KOPT-K1 (cell line): ENCODE measurements at regions not wholly inside any gene's neighbourhood (a gene's known extent, or its start where the extent isn't known, plus 50 kb on each side); places are given as distances from the start of the nearest gene placed in this dataset.

Experiments used
- H3K27ac ChIP-seq: fragments of 200-600 bp; sonication (generic); 2 replicates; pipeline ENCODE4 v1.5.1; 2016; ENCODE audit warnings: antibody characterized with exemption, mild to moderate bottlenecking, low read depth, low read length; ENCODE audit not compliant: poor library complexity, severe bottlenecking
- H3K36me3 ChIP-seq: fragments of 200-600 bp; sonication (generic); 2 replicates; pipeline ENCODE4 v1.5.1; 2017; ENCODE audit warnings: antibody characterized with exemption, mild to moderate bottlenecking, low read length, moderate library complexity; ENCODE audit not compliant: insufficient read depth
- H3K9me3 ChIP-seq: fragments of 200-600 bp; sonication (generic); 2 replicates; pipeline ENCODE4 v1.5.1; 2017; ENCODE audit warnings: antibody characterized with exemption, low read length, mild to moderate bottlenecking; ENCODE audit not compliant: insufficient read depth, poor library complexity, severe bottlenecking

DNA sequence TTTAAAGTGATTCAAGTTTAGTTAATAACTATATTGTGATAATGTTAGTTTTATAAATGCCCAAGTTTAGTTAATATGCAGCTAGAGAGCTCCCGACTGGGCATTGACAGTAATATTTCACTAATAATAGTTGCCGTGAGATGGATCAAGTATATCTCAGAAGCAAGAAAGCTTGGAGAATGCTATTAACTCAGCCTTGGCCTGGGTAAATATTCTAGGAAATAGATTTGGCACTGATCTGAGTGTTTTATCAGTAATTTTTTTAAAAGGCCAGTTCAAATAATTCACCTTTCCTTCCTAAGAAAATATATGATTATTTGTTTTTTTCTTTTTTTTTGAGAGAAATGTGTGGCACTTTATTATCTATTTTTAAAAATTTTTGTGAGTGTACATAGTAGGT is 305.3 kb downstream of the CSNK1G3 start:
- Histone ChIP-seq H3K36me3 (no peaks in the 10 kb centered on the region), H3K9me3 (no peaks in the 10 kb centered on the region), H3K27ac (no peak overlapping the region)

DNA sequence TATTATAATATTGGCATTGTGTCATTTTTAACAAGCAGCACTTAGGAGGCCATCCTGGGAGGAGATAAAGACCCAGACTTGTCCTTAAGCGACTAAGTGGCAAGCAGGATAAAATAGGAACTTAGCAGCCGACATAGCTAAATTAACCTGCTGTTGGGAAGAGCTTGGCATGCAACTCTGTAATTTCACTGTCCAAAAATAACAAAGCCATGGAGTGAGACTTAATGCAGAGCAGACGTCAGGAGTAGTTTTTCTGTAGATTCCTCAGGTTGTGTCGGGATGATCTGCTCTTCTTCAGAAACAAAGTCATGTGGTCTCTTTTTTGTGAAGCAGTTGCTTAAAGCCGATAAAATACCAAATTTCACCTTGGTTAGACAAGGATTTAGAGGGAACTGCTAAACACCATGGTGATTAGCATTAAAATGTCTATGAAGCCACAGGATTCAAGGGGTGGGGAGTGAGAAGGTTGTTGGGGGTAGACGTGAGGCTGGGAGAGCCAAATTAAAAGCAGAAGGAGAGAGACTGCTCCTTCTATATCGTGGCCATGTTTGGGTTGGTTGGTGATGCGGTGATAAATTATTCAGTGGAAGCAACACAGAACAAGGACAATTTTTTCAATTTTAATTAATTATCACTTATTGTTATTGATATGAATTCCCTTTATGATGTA is 303.0 kb downstream of the CSNK1G3 start:
- Histone ChIP-seq H3K27ac (no peak overlapping the region), H3K9me3 (no peaks in the 10 kb centered on the region), H3K36me3 (no peaks in the 10 kb centered on the region)

DNA sequence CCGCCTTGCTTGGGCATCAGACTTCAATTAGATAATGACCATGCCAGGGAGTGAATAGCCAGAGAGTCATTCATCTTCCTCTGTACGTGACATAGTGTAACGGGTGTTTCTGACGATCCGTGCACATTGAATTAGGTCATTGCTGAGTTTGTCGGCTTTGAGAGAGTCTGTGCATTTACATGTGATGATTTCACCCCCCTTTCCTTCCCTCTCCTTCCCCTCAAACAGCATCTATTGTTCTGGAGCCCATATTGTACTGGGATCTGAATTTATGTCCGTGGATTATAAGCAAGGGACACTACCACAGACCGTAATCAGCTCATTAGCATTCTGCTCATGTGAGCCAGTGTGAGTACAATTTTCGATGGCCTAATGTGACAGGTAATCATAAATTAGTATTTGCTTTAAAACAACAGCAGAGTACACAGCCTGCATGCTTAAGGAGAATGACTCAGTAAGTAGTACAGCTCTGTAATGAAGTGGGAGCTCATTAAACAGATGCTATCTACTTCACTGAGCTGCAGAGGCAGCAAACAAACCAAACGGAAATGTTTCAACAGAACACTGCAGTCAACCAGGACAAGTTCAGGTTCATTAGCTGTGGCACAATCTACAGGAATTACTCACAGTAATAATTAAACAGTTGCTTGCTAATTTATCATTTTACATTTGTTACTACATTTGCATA is 302.1 kb downstream of the CSNK1G3 start:
- H3K27ac ChIP-seq: no peak overlapping the region
- no peaks in the 10 kb centered on the region for H3K36me3 ChIP-seq
- H3K9me3 ChIP-seq: no peaks in the 10 kb centered on the region

DNA sequence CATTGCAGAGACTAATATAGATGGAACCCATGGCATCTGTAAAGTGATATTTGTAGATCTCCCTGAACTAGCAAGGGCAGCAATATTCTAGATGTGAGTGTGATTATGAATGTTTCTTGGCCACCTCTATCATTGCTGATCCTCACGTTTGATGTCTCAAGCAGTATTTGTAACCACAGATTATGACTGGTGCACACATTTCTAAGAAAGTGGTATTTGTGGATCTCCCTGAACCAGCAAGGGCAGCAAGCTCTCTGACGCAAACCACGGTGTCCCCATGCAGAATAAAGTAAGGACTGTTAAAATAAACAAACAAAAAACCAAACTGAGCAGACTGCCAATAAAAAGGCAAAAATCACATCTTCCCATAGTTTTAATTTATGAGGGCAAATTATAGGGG is 301.3 kb downstream of the CSNK1G3 start:
- no peaks in the 10 kb centered on the region for H3K9me3 ChIP-seq
- no peaks in the 10 kb centered on the region for H3K36me3 ChIP-seq
- no peak overlapping the region for H3K27ac ChIP-seq

DNA sequence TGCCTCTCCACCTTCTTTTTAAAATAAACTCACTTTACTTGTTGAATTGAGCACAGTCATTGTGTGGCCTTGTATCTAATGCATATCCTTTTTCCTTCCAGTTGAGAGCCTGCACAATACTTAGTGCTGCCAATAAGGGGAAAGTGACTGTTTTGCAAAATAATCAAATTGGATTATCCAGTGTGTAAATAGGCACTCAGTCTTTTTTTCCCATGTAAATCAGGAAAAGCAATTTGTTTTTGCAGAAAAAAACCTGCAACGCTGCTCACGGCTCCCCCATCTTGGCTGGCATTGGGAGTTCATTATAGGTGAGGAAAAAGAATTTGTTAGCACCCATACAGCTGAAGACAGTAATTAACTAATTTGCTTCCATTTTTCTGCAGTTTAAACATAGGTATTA is 299.9 kb downstream of the CSNK1G3 start:
- no peaks in the 10 kb centered on the region for H3K9me3 ChIP-seq
- no peak overlapping the region for H3K27ac ChIP-seq
- no peaks in the 10 kb centered on the region for H3K36me3 ChIP-seq

DNA sequence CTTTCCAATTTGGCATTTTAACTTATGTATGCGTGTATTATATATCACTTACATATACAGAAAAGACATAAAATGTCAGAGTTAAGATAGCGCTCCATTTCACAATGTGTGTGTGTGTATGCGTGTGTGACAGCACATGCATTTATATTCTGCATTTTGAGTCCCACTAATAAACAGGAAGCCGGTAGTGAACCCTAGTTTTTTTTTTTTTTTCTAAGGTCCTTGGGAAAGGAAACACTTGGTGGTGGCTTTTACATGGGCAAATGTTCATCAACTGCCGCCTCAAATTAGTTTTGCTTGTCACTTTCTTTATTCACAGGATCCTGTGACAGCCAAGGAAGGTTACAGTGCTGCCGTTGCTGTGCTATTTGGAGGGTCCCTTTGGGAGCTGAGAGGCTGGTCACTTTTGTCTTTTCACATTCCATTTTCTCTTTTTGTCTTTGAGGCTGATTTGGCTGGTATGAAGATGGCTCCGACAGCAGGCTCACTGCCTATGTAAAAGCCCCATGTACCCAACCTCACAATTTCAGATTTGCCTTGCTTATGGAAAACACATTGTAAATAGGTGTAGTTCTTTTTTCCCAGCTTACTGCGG is 298.9 kb downstream of the CSNK1G3 start:
- no peaks in the 10 kb centered on the region for H3K36me3 ChIP-seq
- no peak overlapping the region for H3K27ac ChIP-seq
- H3K9me3 ChIP-seq: no peaks in the 10 kb centered on the region

DNA sequence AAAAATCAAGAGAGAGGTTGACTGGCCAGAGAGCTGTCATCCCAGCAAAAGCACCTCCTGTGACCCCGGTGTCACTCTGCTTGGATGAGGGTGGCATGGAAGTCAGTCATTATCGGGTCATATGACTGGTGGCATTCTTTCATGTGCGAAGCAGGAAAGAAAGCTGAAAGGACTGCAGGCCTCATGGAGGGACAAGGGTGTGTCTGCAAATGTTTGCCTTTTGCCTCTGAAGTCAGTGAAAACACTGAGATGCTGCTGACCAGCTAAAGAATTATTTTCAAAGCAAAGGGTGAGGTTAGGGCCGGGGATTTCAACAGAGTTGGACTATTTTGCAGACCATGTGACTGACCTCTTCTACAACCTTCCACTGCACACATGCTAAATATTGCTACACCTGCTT is 298.3 kb downstream of the CSNK1G3 start:
- Histone ChIP-seq H3K27ac (no peak overlapping the region), H3K9me3 (no peaks in the 10 kb centered on the region), H3K36me3 (no peaks in the 10 kb centered on the region)

DNA sequence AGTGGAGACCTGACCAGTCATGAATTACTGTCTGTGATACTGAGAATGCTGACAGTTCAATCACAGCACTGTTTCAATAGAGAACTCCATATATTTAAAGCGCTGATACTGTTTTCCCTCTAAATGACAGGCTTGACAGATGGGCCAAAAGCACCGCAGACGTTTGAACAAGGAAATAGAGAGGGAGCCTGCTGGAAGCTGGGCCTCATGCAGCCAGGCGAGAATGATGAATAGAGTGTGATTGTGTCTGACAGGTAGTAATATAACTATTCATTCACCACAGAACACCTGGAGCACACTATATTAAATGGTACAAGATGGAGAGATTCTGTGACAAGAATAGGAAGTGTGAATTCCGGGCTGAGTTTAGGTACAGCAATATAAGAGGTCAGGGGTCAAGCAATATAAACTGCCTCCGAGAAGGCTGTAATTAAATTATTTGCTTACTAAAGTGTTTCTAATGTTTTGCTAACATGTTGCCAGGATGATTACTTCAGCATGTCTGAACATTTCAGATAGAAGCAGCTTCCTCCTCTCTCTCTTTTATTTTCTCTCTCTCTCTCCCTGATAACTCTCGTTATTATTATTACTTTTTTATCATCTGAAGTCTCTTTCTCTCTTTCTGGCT is 297.7 kb downstream of the CSNK1G3 start:
- H3K36me3 ChIP-seq: no peaks in the 10 kb centered on the region
- no peaks in the 10 kb centered on the region for H3K9me3 ChIP-seq
- no peak overlapping the region for H3K27ac ChIP-seq

DNA sequence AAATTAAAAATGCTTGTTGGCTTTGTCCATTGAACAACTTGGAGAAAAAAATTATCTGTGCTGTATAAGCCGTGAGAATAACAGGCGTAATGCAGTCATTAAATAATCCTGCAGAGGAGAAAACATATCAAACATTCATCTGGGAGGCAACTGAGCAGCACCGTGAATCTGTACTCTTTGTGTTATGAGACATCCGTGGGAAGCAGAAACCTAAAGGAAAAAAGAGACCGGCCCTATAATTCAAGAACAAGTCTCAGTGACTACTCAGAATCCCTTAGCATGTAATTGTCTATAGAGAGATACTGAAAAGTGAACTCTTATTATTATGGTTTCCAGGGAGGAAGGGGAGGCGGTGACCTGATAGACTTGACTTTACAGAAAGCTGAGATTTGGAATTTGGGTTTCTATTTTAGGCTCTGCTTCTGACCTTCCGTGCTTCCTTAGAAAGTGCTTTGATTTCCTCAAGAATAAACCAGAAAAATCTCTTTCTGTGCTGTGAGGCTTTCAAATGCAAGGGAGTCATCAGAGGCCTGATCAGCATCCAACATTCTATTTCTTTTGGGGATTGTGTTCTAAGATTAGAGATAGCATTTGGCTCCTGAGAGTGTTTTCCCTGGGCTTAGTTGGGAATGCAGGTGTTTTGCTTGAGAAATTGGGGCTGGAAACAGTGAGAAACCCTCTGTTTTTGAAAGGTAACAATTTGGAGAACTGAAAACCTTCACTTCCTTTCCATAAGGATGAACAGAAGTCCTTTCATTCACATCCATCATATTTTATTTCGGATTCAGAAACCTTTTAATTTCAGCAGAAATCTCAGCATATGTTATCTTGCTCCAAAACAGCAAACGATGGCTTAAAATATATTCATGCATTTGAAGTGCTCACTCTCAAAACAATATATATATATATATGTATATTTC is 296.7 kb downstream of the CSNK1G3 start:
- Histone ChIP-seq H3K36me3 (no peaks in the 10 kb centered on the region), H3K27ac (no peak overlapping the region), H3K9me3 (no peaks in the 10 kb centered on the region)

DNA sequence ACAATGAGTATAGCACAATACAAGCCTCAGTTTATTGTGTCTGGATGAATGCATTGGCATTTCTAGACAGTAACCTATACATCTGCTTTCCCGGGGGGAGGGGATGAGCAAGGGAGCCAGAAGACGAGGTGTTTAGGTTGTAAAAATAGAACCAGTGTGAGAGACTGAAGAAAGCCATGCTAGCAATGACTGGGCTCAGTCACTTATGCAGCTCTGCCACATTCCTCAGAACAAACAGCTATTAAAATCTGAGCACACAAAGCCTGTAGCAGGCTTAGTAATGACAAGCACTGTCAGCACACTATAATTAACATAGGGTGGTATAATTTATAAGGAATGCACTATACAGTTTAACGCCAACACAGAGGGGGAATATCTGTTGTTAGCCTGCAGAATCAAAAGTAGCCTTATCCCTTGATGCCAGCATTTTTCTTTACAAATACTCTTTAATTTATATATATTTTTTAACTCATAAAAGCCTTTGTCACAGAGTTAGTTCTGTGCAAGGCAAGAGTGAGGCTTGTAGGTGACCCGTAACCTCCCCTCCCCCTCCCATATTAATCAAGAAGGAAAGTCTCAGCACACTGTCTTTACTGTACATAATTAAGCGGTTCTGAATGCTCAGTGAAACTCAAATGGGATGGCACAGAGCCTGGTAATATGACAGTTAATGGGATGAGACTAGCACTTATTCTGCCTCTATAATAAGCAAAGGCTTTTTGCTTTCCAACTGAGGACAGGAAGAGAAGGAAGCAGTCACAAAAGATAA is 295.4 kb downstream of the CSNK1G3 start:
- H3K36me3 ChIP-seq: no peaks in the 10 kb centered on the region
- H3K9me3 ChIP-seq: no peaks in the 10 kb centered on the region
- no peak overlapping the region for H3K27ac ChIP-seq

DNA sequence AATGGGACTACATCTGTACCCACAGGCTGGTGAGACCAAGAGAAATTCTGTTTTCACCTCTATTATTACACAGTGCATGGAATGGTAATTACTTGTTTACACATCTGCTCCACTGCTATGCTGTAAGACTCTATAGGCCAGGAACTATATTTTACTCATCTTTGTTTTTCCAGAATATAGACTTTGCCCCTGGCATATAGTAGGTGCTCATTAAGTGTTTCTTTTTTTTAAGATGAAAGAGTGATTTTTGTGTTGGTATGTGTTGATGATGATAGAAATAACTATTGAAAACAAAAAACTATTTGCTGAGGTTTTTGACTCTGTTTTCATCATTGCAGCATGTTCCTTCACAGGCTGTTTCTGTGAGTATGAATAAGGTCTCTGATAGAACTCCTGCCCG is 294.7 kb downstream of the CSNK1G3 start:
- Histone ChIP-seq H3K9me3 (no peaks in the 10 kb centered on the region), H3K36me3 (no peaks in the 10 kb centered on the region), H3K27ac (no peak overlapping the region)

DNA sequence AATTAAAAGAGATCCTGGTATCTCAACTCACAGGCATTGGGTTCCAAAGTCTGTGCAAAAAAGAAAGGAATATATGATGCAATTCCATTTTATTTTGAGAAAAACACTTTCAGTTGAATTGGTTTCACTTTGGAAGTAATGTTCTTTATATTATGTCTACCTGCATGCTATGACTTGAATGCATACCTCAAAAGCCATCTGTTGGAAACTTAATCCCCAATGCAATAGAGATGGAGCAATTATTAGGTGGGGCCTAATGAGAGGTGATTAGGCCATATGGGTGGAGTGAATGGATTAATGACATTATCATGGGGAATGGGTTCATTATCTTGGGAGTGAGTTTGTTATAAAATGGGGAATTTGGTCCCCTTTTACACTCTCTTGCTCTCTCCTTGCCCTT is 293.3 kb downstream of the CSNK1G3 start:
- Histone ChIP-seq H3K27ac (no peak overlapping the region), H3K9me3 (no peaks in the 10 kb centered on the region)

DNA sequence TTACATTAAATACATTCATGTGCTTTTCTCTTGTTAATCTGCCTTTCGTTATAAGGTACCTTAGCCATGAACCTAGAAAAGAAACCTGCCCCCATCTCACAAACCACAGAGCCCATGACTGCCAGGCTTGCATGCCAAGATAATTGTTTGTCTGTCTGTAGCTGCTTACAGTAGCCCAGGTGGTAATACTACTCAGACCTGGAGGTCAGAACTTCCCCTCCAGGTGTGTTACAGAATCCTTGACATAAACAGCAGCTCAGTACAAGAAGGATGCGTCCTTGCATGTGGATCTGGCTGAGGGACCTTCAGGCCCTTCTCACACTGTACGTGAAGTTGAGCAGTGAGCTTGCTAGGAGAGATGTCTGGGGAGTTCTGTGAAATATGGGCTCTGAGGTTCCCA is 291.4 kb downstream of the CSNK1G3 start:
- H3K27ac ChIP-seq: no peak overlapping the region
- no peaks in the 10 kb centered on the region for H3K36me3 ChIP-seq

More for the DNA sequence above, 293.3 kb downstream of the CSNK1G3 start:
- no peaks in the 10 kb centered on the region for H3K36me3 ChIP-seq

DNA sequence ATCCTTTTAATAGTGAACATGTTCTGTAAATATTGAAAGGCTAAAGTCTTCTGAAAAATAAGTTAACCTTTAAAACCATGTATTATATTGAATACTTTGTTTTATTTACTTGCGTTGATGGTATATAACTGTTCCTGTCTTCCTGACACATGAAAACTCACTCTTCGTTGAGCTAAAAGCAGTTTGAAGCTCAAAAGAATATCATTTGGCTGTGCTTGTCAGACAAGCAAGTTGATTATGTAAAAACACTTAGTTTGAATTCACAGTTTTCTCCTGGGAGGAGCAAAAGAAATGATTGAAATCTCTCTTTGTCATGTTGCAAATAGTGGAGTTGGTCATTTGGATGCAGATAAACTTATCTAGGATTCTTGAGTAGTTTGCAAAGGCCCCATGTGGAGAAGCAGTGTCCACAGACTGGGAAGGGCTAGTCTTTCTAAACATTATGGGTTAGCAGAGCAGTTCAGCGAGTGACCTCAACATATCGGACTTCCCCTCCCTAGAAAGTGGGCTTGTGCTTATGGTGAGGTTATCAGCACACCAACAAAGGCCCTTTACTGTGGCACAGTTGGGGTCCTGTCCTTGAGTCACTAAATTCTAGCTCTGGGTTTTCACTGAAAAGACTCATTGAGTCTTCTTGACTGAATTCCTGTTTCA is 290.4 kb downstream of the CSNK1G3 start:
- Histone ChIP-seq H3K36me3 (no peaks in the 10 kb centered on the region), H3K27ac (no peak overlapping the region), H3K9me3 (no peaks in the 10 kb centered on the region)

More for the DNA sequence above, 291.4 kb downstream of the CSNK1G3 start:
- no peaks in the 10 kb centered on the region for H3K9me3 ChIP-seq
